Astrocyte (in vitro differentiated cells and primary cell): ENCODE measurements at regions not wholly inside any gene's neighbourhood (a gene's known extent, or its start where the extent isn't known, plus 50 kb on each side); places are given as distances from the start of the nearest gene placed in this dataset.

Experiments
- DNase-seq: peaks from one replicate; pipeline ENCODE4 v3.0.0-alpha.2; 2010; ENCODE audit warnings: low read depth
- FAIRE-seq: peaks from 2 replicates; lab custom pipeline; 2011; peaks lifted over from hg19 to GRCh38; lab: Jason Lieb, UNC
- H2AFZ ChIP-seq: 2 replicates; pipeline ENCODE4 v1.6.0; 2012; ENCODE audit warnings: low read depth, low read length, inconsistent platforms
- H3K27ac ChIP-seq: 2 replicates; pipeline ENCODE4 v1.5.1; 2011; ENCODE audit warnings: low read depth, low read length, inconsistent platforms
- H3K27me3 ChIP-seq: 2 replicates; pipeline ENCODE4 v1.6.0; 2011; ENCODE audit warnings: low read length, inconsistent platforms; ENCODE audit not compliant: insufficient read depth
- H3K36me3 ChIP-seq: 2 replicates; pipeline ENCODE4 v1.5.1; 2011; ENCODE audit warnings: low read length, inconsistent platforms; ENCODE audit not compliant: insufficient read depth
- H3K4me1 ChIP-seq: 2 replicates; pipeline ENCODE4 v1.5.1; 2011; ENCODE audit warnings: low read length, inconsistent platforms; ENCODE audit not compliant: insufficient read depth
- H3K4me2 ChIP-seq: 2 replicates; pipeline ENCODE4 v1.6.0; 2012; ENCODE audit warnings: low read length, inconsistent platforms
- H3K4me3 ChIP-seq: 2 replicates; pipeline ENCODE4 v1.5.1; 2011; ENCODE audit warnings: low read depth, mild to moderate bottlenecking, low read length, inconsistent platforms; ENCODE audit not compliant: insufficient read depth
- H3K79me2 ChIP-seq: 2 replicates; pipeline ENCODE4 v1.6.0; 2012; ENCODE audit warnings: mild to moderate bottlenecking, low read length, inconsistent platforms; ENCODE audit not compliant: insufficient read depth
- H3K9ac ChIP-seq: 2 replicates; pipeline ENCODE4 v1.6.0; 2012; ENCODE audit warnings: mild to moderate bottlenecking, low read length, inconsistent platforms
- H3K9me3 ChIP-seq: 2 replicates; pipeline ENCODE4 v1.5.1; 2012; ENCODE audit warnings: low read depth, mild to moderate bottlenecking, low read length, inconsistent platforms; ENCODE audit not compliant: insufficient read depth
- H4K20me1 ChIP-seq: 2 replicates; pipeline ENCODE4 v1.6.0; 2012; ENCODE audit warnings: low read length, inconsistent platforms; ENCODE audit not compliant: insufficient read depth
- H3K27ac Mint-ChIP-seq: one replicate; pipeline ENCODE4 v1.8.0; 2021; ENCODE audit warnings: mild to moderate bottlenecking, mixed read lengths; ENCODE audit not compliant: unreplicated experiment
- H3K27me3 Mint-ChIP-seq: one replicate; pipeline ENCODE4 v1.8.0; 2021; ENCODE audit warnings: low read depth, mixed read lengths; ENCODE audit not compliant: unreplicated experiment
- H3K36me3 Mint-ChIP-seq: one replicate; pipeline ENCODE4 v1.8.0; 2021; ENCODE audit warnings: low read depth, mixed read lengths; ENCODE audit not compliant: unreplicated experiment
- H3K4me1 Mint-ChIP-seq: one replicate; pipeline ENCODE4 v1.8.0; 2021; ENCODE audit warnings: low read depth, mixed read lengths; ENCODE audit not compliant: unreplicated experiment
- H3K4me3 Mint-ChIP-seq: one replicate; pipeline ENCODE4 v1.8.0; 2021; ENCODE audit warnings: mild to moderate bottlenecking, moderate library complexity, mixed read lengths; ENCODE audit not compliant: unreplicated experiment
- H3K9me3 Mint-ChIP-seq: one replicate; pipeline ENCODE4 v1.8.0; 2021; ENCODE audit warnings: mild to moderate bottlenecking, mixed read lengths; ENCODE audit not compliant: unreplicated experiment
- CTCF ChIP-seq: IDR thresholded peaks from 2 replicates; pipeline ENCODE4 v1.5.1; 2011; ENCODE audit warnings: low read depth, mild to moderate bottlenecking, inconsistent platforms, low read length, moderate library complexity; ENCODE audit not compliant: insufficient read depth
- EZH2 ChIP-seq: IDR thresholded peaks from 2 replicates; pipeline ENCODE4 v1.6.1; 2012; ENCODE audit warnings: mild to moderate bottlenecking, low read length, inconsistent platforms; ENCODE audit not compliant: insufficient read depth

DNA sequence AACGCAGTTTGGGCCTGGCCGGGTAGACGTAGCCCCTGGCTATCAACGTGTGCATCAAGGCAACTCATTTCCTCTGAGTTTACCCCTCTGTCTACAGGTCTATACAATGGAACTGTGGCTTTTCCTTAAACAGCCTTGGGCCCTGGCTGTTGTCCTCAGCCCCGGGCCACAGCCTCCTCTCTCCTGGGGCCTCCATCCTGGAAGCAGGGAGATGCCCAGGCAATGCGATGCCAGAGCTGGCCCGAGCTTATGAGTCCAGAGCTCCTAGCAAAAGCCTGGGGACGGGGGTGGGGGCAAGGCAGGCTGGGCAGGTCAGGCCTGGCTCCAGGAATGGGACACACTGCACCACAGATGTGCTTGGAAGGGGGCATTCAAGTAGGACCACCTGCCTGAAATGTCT lies 89.6 kb upstream of the SMNDC1 start:
- no peaks in the 10 kb centered on the region for H3K79me2 ChIP-seq
- no peaks in the 10 kb centered on the region for H3K27me3 ChIP-seq
- peaks cover 5% of the 10 kb centered on the region for H3K36me3 Mint-ChIP-seq
- H3K4me1 Mint-ChIP-seq = peaks cover 26% of the 10 kb centered on the region
- no peaks in the 10 kb centered on the region for H3K36me3 ChIP-seq
- no peak overlapping the region for H3K4me2 ChIP-seq
- no peaks in the 10 kb centered on the region for H3K9me3 Mint-ChIP-seq
- H3K4me3 ChIP-seq = no peak overlapping the region
- no peak overlapping the region for H3K9ac ChIP-seq
- no peak overlapping the region for H3K27ac ChIP-seq
- no peak overlapping the region for H2AFZ ChIP-seq
- FAIRE-seq = no peak
- DNase-seq = no peak
- no peak overlapping the region for H3K4me3 Mint-ChIP-seq
- TF ChIP-seq CTCF = no peak
- TF ChIP-seq EZH2 = no peak
- H3K4me1 ChIP-seq = peaks cover 27% of the 10 kb centered on the region
- peaks cover 14% of the 10 kb centered on the region for H3K27me3 Mint-ChIP-seq
- no peaks in the 10 kb centered on the region for H4K20me1 ChIP-seq
- H3K9me3 ChIP-seq = no peaks in the 10 kb centered on the region
- H3K27ac Mint-ChIP-seq = no peak overlapping the region

- no peak for TF ChIP-seq EZH2
- no peak for TF ChIP-seq CTCF
- no peaks in the 10 kb centered on the region for H3K36me3 ChIP-seq
- H3K79me2 ChIP-seq = no peaks in the 10 kb centered on the region
- H3K4me1 ChIP-seq = peaks cover 32% of the 10 kb centered on the region
- no peak overlapping the region for H3K27ac ChIP-seq
- no peaks in the 10 kb centered on the region for H3K27me3 ChIP-seq
- Mint-ChIP-seq H3K9me3 (no peaks in the 10 kb centered on the region), H3K27ac (no peak overlapping the region), H3K36me3 (peaks cover 5% of the 10 kb centered on the region), H3K4me1 (peaks cover 27% of the 10 kb centered on the region), H3K4me3 (no peak overlapping the region), H3K27me3 (peaks cover 11% of the 10 kb centered on the region)
- H3K9ac ChIP-seq = no peak overlapping the region
- no peak overlapping the region for H3K4me3 ChIP-seq
- H2AFZ ChIP-seq = no peak overlapping the region
- no peak for DNase-seq
- no peak for FAIRE-seq
- no peaks in the 10 kb centered on the region for H3K9me3 ChIP-seq
- no peak overlapping the region for H3K4me2 ChIP-seq
- no peaks in the 10 kb centered on the region for H4K20me1 ChIP-seq
These were observed 90.2 kb upstream of the SMNDC1 start for GRCh38 chr10:110394898-110395297.

DNA sequence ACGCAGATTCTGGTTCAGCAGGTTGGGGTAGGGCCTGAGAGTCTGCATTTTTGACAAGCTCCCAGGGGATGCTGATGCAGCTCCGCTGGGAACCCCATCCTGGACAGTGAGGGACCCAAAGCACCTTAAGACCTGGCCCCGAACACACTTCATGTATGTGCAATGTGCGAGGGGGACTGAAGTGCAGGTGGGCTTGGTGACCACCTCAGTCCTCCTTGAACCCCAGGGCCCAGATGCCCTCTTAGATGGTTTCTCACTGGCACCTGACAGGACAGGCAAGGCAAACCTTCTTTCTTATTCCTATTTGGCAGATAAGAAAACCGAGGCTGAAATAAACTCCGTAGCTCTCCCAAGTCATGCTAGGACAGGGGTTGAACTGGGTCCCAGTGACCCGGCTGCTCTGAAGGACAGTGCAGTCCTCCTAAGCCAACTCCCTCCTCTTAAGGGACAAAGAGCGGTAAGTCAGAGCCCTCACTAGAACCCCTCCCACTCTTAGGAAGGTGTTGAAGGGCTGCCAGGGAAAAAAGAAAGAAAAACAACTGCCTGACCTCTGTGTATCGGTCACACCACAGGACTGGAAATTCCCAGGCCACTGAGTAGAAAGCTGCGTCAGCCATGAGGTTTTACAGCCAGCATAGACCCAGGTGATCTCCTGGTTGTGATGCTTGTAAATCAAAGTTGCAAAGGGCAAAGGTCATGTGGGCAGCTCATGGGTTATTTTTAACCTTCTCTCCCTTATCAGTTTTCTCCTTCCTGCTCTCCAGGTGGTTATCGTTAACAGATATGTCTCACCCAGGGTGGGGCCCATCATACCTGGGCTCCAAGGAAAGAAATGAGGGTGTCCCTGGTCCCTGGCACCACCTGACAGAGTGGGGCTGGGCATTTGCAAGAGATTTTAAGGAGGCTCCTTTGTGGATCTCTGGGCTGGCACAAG lies 90.9 kb upstream of the SMNDC1 start:
- peaks cover 11% of the 10 kb centered on the region for H3K27me3 Mint-ChIP-seq
- Histone ChIP-seq H3K27me3 (no peaks in the 10 kb centered on the region), H3K79me2 (no peaks in the 10 kb centered on the region), H4K20me1 (no peaks in the 10 kb centered on the region), H3K4me3 (no peak overlapping the region), H3K36me3 (no peaks in the 10 kb centered on the region), H3K27ac (peak overlapping the region; percentile 11), H3K4me1 (peaks cover 37% of the 10 kb centered on the region), H3K9me3 (no peaks in the 10 kb centered on the region), H2AFZ (no peak overlapping the region), H3K9ac (peak overlapping the region; percentile 53), H3K4me2 (peak overlapping the region; percentile 36)
- TF ChIP-seq CTCF (no peak), EZH2 (no peak)
- peak; percentile 98 for DNase-seq
- peaks cover 32% of the 10 kb centered on the region for H3K4me1 Mint-ChIP-seq
- peaks cover 5% of the 10 kb centered on the region for H3K36me3 Mint-ChIP-seq
- no peaks in the 10 kb centered on the region for H3K9me3 Mint-ChIP-seq
- FAIRE-seq = no peak
- no peak overlapping the region for H3K27ac Mint-ChIP-seq
- H3K4me3 Mint-ChIP-seq = no peak overlapping the region
